Hindlimb muscle (tissue), 1 donor: ENCODE measurements at regions not wholly inside any gene's neighbourhood (a gene's known extent, or its start where the extent isn't known, plus 50 kb on each side); places are given as distances from the start of the nearest gene placed in this dataset.
"Not testable (repeated sequence)": the region's sequence is repeated elsewhere in the genome, so short reads cannot be mapped to it uniquely, and the experiment has no call there.

Experiments
- DNase-seq: peaks from one replicate; pipeline ENCODE4 v3.0.0-alpha.2; 2013

GRCh38 chr12:8282181-8282580 lies 54.8 kb upstream of the FAM90A1 start:
- DNase-seq, result not testable (repeated sequence)

- DNase-seq, result not testable (repeated sequence)
These were observed 58.3 kb upstream of the FAM90A1 start for GRCh38 chr12:8285681-8286080.

GRCh38 chr12:8291764-8292163 lies 64.3 kb upstream of the FAM90A1 start:
- DNase-seq, result not testable (repeated sequence)

- not testable (repeated sequence) for DNase-seq
These were observed 67.2 kb upstream of the FAM90A1 start for GRCh38 chr12:8294662-8295061.

GRCh38 chr12:8308611-8309010 lies 81.2 kb upstream of the FAM90A1 start:
- not testable (repeated sequence) for DNase-seq

GRCh38 chr12:8315997-8316396 lies 88.6 kb upstream of the FAM90A1 start:
- DNase-seq, result not testable (repeated sequence)

GRCh38 chr12:8317675-8318074 lies 90.3 kb upstream of the FAM90A1 start:
- not testable (repeated sequence) for DNase-seq

- peak; percentile 29 for DNase-seq
These were observed 92.9 kb upstream of the FAM90A1 start for GRCh38 chr12:8320251-8320730.

GRCh38 chr12:8320791-8321370 lies 93.5 kb upstream of the FAM90A1 start:
- DNase-seq, result not testable (repeated sequence)

GRCh38 chr12:8325145-8325839 lies 97.9 kb upstream of the FAM90A1 start:
- not testable (repeated sequence) for DNase-seq

GRCh38 chr12:8328835-8329234 lies 101.4 kb upstream of the FAM90A1 start:
- not testable (repeated sequence) for DNase-seq

- not testable (repeated sequence) for DNase-seq
These were observed 105.0 kb upstream of the FAM90A1 start for GRCh38 chr12:8332373-8332772.

- not testable (repeated sequence) for DNase-seq
These were observed 104.7 kb upstream of the CLEC6A start for GRCh38 chr12:8351073-8351472.

- not testable (repeated sequence) for DNase-seq
These were observed 101.0 kb upstream of the CLEC6A start for GRCh38 chr12:8354741-8355140.

GRCh38 chr12:8355531-8355930 lies 100.2 kb upstream of the CLEC6A start:
- not testable (repeated sequence) for DNase-seq

GRCh38 chr12:8373744-8374143 lies 82.0 kb upstream of the CLEC6A start:
- not testable (repeated sequence) for DNase-seq

- DNase-seq, result not testable (repeated sequence)
These were observed 80.6 kb upstream of the CLEC6A start for GRCh38 chr12:8375122-8375521.

GRCh38 chr12:8377756-8378155 lies 78.0 kb upstream of the CLEC6A start:
- not testable (repeated sequence) for DNase-seq

GRCh38 chr12:8382556-8382955 lies 73.2 kb upstream of the CLEC6A start:
- DNase-seq, result not testable (repeated sequence)

- not testable (repeated sequence) for DNase-seq
These were observed 71.1 kb upstream of the CLEC6A start for GRCh38 chr12:8384686-8385085.

GRCh38 chr12:8385431-8385830 lies 70.3 kb upstream of the CLEC6A start:
- not testable (repeated sequence) for DNase-seq

- DNase-seq, result not testable (repeated sequence)
These were observed 69.1 kb upstream of the CLEC6A start for GRCh38 chr12:8386661-8387060.

- DNase-seq, result not testable (repeated sequence)
These were observed 66.5 kb upstream of the CLEC6A start for GRCh38 chr12:8389296-8389695.
